D721Med (cell line): ENCODE measurements at regions not wholly inside any gene's neighbourhood (a gene's known extent, or its start where the extent isn't known, plus 50 kb on each side); places are given as distances from the start of the nearest gene placed in this dataset.

Source experiments
- DNase-seq: peaks from one replicate; pipeline ENCODE4 v3.0.0; 2011; ENCODE audit warnings: low spot score; ENCODE audit not compliant: insufficient read length
- FAIRE-seq: peaks from 2 replicates; lab custom pipeline; 2011; peaks lifted over from hg19 to GRCh38; lab: Jason Lieb, UNC
- CTCF ChIP-seq: IDR thresholded peaks from 2 replicates; pipeline ENCODE4 v1.5.1; 2012; ENCODE audit warnings: mild to moderate bottlenecking, control low read depth; ENCODE audit not compliant: insufficient read depth; ENCODE audit errors: missing control alignments

GRCh38 chr21:35909456-35910223 lies 150.7 kb downstream of the SETD4 start:
- no peak for DNase-seq
- no peak for TF ChIP-seq CTCF
- FAIRE-seq: no peak

- no peak for TF ChIP-seq CTCF
- FAIRE-seq (no peak), DNase-seq (no peak)
Measured at GRCh38 chr21:35908311-35909078, 151.8 kb downstream of the SETD4 start.

- TF ChIP-seq CTCF: no peak
- no peak for FAIRE-seq
Measured at GRCh38 chr21:35906586-35906985, 153.7 kb downstream of the SETD4 start.

GRCh38 chr21:35905963-35906345 lies 154.4 kb downstream of the SETD4 start:
- TF ChIP-seq CTCF: no peak
- DNase-seq: no peak
- no peak for FAIRE-seq

More at GRCh38 chr21:35906586-35906985, 153.7 kb downstream of the SETD4 start:
- DNase-seq: no peak

GRCh38 chr21:35905096-35905962 lies 155.0 kb downstream of the SETD4 start:
- no peak for DNase-seq
- no peak for FAIRE-seq
- TF ChIP-seq CTCF: no peak

GRCh38 chr21:35900539-35900938 lies 159.8 kb downstream of the SETD4 start:
- TF ChIP-seq CTCF: no peak
- FAIRE-seq (no peak), DNase-seq (no peak)
